ENCODE measurements at regions not wholly inside any gene's neighbourhood (a gene's known extent, or its start where the extent isn't known, plus 50 kb on each side); places are given as distances from the start of the nearest gene placed in this dataset.

DNA sequence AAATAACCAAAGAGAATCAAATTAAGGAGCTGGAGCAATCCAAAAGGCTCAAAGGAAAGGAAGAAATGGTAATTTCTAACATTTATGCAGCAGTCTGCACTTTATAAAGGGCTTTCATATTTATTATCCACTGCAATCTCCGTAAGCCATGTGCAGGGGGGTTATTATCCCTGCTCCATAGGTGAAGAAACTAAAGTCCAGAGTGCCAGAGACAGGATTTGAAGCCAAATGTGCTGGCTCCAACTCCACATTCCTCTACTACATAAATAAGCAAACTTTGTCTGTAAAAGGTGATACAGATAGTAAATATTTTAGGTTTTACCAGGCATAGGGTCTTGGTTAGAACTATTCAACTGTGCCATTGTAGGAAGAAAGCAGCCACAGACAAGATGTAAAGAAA, 221.4 kb downstream of the MINAR1 start:
- TF ChIP-seq, protein P1, sequence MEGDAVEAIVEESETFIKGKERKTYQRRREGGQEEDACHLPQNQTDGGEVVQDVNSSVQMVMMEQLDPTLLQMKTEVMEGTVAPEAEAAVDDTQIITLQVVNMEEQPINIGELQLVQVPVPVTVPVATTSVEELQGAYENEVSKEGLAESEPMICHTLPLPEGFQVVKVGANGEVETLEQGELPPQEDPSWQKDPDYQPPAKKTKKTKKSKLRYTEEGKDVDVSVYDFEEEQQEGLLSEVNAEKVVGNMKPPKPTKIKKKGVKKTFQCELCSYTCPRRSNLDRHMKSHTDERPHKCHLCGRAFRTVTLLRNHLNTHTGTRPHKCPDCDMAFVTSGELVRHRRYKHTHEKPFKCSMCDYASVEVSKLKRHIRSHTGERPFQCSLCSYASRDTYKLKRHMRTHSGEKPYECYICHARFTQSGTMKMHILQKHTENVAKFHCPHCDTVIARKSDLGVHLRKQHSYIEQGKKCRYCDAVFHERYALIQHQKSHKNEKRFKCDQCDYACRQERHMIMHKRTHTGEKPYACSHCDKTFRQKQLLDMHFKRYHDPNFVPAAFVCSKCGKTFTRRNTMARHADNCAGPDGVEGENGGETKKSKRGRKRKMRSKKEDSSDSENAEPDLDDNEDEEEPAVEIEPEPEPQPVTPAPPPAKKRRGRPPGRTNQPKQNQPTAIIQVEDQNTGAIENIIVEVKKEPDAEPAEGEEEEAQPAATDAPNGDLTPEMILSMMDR (IDR thresholded peaks at IDR 0.05) = no peak
- TF ChIP-seq POLR2AphosphoS5 (IDR thresholded peaks at IDR 0.05; ENCODE audit: insufficient read depth in 1 of 2, low read depth in 1 of 2) = no peak
- no peak for TF ChIP-seq POLR2A (IDR thresholded peaks at IDR 0.05)
